Spinal cord (tissue), 9 donors: ENCODE measurements at regions not wholly inside any gene's neighbourhood (a gene's known extent, or its start where the extent isn't known, plus 50 kb on each side); places are given as distances from the start of the nearest gene placed in this dataset.

Experiments
- DNase-seq, 6 donors: peaks; one replicate each; pipeline versions ENCODE4 v3.0.0 to v3.0.0-alpha.2; 2013 to 2015; ENCODE audit warnings: low spot score in 6 of 6, low read depth in 4 of 6
- H3K27ac ChIP-seq: one replicate; pipeline ENCODE4 v1.5.1; 2013; ENCODE audit warnings: low read depth, low read length, control low read depth
- H3K27me3 ChIP-seq: one replicate; pipeline ENCODE4 v1.6.1; 2013; ENCODE audit warnings: low read length; ENCODE audit not compliant: control insufficient read depth, insufficient read depth
- H3K36me3 ChIP-seq: one replicate; pipeline ENCODE4 v1.6.1; 2013; ENCODE audit warnings: low read length; ENCODE audit not compliant: control insufficient read depth, insufficient read depth
- H3K4me1 ChIP-seq: one replicate; pipeline ENCODE4 v1.6.1; 2013; ENCODE audit warnings: low read length; ENCODE audit not compliant: control insufficient read depth, insufficient read depth
- H3K4me3 ChIP-seq: one replicate; pipeline ENCODE4 v1.5.1; 2013; ENCODE audit warnings: low read depth, low read length, control low read depth
- H3K9me3 ChIP-seq: one replicate; pipeline ENCODE4 v1.6.1; 2013; ENCODE audit warnings: low read length; ENCODE audit not compliant: control insufficient read depth, insufficient read depth
- WGBS: methylation state at CpG from one replicate; pipeline ENCODE4 v1.1.5; 2013; ENCODE audit warnings: missing lambda C conversion rate; ENCODE audit not compliant: insufficient coverage; 5-methylcytosine and 5-hydroxymethylcytosine counted together
- donor health status: healthy.

DNA sequence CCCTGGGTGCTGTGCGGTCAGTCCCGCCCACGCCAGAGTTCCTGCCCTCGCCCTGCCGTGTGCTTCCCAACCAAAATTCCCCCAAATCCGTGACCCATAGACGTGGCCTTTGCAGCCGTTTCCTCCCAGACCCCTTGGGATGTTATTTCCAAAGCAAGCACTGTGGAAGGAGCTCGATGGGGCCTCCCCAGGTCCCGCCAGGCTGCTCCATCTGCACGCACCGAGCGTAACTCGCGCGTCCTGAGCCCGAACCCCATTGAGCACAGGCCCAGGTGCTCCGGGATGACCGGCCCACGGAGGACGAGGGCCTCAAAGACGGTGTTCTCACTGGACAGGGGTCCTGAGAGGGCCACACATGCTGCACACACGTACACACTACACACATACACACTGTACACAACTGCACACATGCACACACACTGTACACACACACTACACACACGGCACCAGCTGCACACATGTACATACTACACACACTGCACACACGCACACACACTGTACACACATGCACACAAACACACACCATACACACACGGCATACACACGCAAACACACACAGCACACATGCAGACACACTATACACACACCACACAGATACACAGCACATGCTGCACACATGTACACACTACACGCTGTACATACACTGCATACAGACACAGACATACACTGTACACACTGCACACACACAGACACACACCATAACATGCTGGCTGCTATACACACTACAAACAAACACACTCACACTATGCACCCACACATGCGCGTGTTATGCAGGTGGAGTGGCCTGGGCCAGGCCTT is 431.2 kb upstream of the SALL3 start:
- H3K27ac ChIP-seq = no peak overlapping the region
- 96% methylated on average over 29 of the region's 30 CpGs for WGBS

DNA sequence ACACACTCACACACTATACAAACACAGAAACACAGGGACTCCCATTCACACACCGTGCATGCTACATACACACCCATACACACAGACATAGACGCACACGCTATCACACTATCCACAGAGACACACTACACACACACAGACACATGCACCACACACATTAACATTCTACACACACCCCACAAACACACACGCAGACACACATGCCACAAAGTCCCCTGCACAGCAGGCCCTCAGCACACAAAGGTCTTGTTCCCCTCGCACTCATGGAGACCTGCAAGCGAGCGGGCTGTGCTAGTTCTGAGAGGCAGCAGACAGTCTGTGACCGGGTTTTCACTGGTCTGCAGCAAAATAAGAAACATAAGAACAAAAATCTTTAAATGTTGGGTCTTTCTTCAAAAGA is 429.6 kb upstream of the SALL3 start:
- Histone ChIP-seq H3K27ac (no peak overlapping the region), H3K9me3 (peaks cover 3% of the 10 kb centered on the region), H3K27me3 (no peaks in the 10 kb centered on the region), H3K36me3 (no peaks in the 10 kb centered on the region), H3K4me1 (no peaks in the 10 kb centered on the region), H3K4me3 (no peak overlapping the region)
- WGBS = 67% methylated on average over 4 of the region's 8 CpGs
- DNase-seq = no peak

More for the DNA sequence above, 431.2 kb upstream of the SALL3 start:
- no peak for DNase-seq
- Histone ChIP-seq H3K4me1 (no peaks in the 10 kb centered on the region), H3K4me3 (no peak overlapping the region), H3K9me3 (no peaks in the 10 kb centered on the region), H3K27me3 (no peaks in the 10 kb centered on the region), H3K36me3 (no peaks in the 10 kb centered on the region)

DNA sequence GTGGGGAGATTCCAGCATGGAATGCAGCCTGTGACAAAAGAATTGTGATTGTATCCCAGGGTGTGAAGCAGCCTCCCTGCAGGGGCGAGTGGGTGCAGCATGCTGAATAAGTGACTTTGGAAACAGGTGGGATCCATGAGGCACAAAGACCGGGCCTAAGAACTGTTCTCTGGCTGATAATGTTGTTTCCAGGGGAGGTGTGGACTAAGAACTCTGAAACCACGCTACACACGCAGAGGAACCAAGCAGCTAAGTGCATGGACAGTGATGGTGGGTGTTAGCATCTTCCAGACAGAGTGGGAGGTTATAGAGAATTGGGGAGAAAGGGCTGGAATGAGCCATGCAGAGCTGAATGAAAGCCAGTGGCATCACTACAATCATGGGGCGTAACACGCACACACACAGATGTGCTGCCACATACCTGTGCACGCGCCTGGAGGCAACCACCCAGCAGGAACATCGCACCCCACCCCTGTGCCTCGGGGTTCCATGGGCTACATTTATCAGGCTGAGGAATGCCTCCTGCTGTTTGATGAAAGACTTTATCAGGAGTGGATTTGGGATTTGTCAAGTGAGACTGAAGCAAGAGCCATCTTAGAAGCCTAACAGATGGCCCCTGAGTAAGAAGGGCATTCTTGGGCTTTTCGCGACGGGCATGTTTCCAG is 424.5 kb upstream of the SALL3 start:
- no peak for DNase-seq
- 96% methylated on average over 13 of the region's 13 CpGs for WGBS
- Histone ChIP-seq H3K27ac (no peak overlapping the region), H3K9me3 (peaks cover 4% of the 10 kb centered on the region), H3K27me3 (no peaks in the 10 kb centered on the region), H3K36me3 (no peaks in the 10 kb centered on the region), H3K4me3 (no peak overlapping the region), H3K4me1 (no peaks in the 10 kb centered on the region)

DNA sequence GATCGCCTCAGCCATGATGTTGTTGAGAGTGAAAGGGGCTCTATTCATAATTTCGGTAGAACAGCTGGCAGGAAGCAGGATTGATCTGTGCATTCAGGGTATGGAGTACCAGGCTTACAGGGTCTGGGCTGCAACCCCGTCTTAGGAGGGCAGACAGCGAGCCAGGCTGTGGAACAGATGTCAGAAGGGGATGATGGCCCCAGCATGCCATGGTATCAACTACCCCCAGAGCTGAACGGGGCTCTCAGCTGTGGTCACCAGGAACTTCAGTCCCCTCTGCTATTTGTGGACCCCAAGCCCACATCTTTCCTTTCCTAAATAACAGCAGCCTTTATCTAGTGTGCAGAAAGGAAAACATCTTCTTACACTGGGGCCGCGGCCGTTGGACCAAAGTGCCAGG is 422.2 kb upstream of the SALL3 start:
- WGBS = 84% methylated on average over 5 of the region's 8 CpGs
- DNase-seq = no peak
- Histone ChIP-seq H3K9me3 (peaks cover 4% of the 10 kb centered on the region), H3K4me3 (no peak overlapping the region), H3K4me1 (peaks cover 15% of the 10 kb centered on the region), H3K27me3 (no peaks in the 10 kb centered on the region), H3K36me3 (no peaks in the 10 kb centered on the region), H3K27ac (no peak overlapping the region)

DNA sequence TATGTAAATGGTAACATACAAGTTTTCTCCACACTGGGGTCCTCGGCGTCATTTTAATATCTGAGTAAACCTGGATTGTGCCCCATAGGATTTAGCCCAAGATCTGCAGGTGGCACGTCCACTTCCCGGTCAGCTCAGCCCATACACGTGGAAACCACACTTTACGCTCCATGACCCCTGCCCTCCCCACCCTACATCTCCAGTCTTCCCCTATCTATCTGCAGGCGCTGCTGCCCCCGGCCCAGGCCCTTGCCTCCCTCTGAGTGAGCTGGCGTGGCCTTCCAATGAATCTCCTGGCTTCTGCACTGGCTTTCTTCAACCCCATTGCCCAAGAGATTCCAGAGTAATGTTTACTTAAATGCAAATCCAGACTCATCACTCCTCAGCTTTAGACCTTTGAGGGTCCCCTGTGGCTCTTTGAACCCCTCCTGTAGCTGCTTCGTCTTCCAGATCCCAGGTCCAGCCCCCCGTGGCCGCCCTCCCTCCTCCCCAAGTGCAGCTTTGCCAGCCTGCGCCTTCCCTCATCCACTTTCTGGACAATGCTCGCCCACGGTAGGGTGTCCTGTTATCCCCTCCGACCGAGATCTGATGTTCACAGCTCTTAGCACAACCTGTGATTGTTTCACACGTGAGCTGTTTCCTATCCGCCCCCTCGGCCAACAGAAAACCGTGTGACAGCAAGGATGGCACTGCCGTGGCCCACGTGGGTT is 421.4 kb upstream of the SALL3 start:
- Histone ChIP-seq H3K27ac (no peak overlapping the region), H3K4me1 (peaks cover 23% of the 10 kb centered on the region), H3K36me3 (no peaks in the 10 kb centered on the region), H3K27me3 (no peaks in the 10 kb centered on the region), H3K9me3 (peaks cover 4% of the 10 kb centered on the region), H3K4me3 (no peak overlapping the region)
- WGBS = 92% methylated on average over 23 of the region's 23 CpGs
- no peak for DNase-seq

DNA sequence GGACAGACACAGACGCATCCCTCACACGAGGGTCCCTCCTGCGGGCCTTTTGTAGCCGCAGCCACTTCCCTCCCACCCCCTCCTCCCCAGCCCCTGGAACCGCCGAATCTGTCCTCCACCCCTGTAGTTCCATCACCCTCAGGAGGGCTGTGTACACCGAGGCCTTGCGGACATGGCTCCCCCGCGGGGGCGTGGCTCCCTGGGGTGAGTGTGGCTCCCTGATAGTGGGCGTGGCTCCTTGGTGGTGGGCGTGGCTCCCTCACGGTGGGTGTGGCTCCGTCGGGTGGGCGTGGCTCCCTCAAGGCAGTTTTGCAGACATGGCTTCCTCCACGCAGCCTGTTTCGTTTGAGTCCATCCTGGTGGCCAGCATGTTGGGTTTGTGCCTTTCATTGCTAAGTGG is 420.7 kb upstream of the SALL3 start:
- Histone ChIP-seq H3K9me3 (peaks cover 4% of the 10 kb centered on the region), H3K4me3 (no peak overlapping the region), H3K36me3 (no peaks in the 10 kb centered on the region), H3K27ac (no peak overlapping the region), H3K27me3 (no peaks in the 10 kb centered on the region), H3K4me1 (peaks cover 26% of the 10 kb centered on the region)
- 70% methylated on average over 15 of the region's 19 CpGs for WGBS
- DNase-seq = no peak

DNA sequence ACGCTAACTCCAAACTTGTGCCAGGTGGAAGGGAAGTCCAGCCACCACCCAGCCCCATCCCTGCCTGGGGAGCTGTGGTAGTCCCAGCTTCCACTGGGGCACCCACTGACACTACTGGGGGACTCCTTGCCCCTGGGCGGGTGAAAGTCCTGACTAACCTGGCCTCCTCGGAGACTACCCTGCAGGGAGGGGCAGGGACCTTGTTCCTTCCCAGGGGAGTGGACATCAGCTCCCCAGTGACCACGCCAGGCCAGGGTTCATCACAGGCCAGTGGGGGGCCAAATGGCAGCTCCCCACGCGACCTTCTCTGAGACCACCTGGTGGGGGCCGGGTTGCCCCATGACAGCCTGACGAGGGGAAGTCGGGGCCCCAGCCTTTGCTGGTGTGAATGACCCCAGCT is 420.0 kb upstream of the SALL3 start:
- H3K4me3 ChIP-seq = no peak overlapping the region
- H3K27me3 ChIP-seq = no peaks in the 10 kb centered on the region
- no peaks in the 10 kb centered on the region for H3K36me3 ChIP-seq
- DNase-seq = no peak
- 89% methylated on average over 9 of the region's 9 CpGs for WGBS
- H3K4me1 ChIP-seq = peaks cover 32% of the 10 kb centered on the region
- H3K9me3 ChIP-seq = peaks cover 4% of the 10 kb centered on the region
- no peak overlapping the region for H3K27ac ChIP-seq

DNA sequence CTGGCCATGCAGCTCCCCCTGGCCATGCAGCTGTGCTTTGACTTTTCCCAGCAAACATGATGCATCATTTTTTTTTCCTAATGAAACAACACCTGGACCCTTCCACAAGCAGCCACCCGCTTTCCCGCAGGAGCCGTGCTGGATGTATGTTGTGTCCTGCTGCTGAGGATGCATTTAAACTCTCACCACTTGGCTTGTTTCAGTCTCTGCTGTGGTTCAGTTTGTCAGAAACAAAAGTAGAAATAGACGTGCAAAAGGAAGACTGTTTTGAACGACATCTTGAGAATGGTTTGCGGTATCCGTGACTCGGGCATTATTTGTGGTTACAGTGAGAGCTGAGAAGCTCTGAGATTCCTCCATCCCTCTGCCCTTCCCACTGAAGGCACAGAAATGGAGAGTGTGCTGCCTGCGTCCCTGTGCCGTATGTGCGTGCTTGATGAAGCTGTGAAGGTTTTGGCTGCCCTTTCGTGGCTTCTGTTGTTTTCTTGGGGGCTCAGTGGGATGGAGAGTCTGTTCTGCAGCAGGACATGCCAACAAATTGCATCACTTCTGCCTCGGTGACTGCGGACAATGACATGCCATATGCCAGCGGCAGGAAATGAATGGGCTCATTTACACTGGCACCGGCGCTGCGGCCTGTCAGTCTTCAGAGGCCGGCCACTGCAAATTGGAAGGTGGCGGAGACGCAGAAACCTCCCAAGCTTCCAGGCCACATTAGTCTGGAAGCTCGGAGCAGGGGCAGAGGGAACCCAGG is 417.7 kb upstream of the SALL3 start:
- peaks cover 35% of the 10 kb centered on the region for H3K4me1 ChIP-seq
- DNase-seq = peak in 5 of 6 donors; percentile 47 to 93 (median 59)
- H3K27me3 ChIP-seq = no peaks in the 10 kb centered on the region
- H3K9me3 ChIP-seq = no peaks in the 10 kb centered on the region
- H3K36me3 ChIP-seq = no peaks in the 10 kb centered on the region
- peak overlapping the region; percentile 44 for H3K27ac ChIP-seq
- no peak overlapping the region for H3K4me3 ChIP-seq
- WGBS = 24% methylated on average over 20 of the region's 22 CpGs

DNA sequence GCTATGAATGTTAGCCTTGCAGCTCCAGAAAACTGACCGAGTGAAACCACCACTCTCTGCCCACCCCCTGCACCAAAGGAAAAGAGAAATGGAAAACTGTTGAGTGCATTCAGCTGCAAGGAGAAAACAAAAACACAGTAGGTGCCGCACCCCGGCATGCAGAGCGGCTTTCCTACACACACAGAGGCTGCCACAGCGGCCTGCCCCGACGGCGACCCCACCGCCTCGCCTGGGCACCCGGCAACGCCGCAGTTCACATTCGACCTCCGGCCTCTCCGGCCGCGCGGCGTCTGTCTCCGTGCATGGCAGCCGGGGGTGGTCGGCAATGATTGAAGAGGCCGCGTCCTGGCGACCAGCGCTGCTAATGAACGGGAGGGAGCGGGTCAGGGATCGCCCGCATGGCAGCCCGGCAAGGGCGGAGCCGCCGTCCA is 417.1 kb upstream of the SALL3 start:
- no peak overlapping the region for H3K4me3 ChIP-seq
- no peaks in the 10 kb centered on the region for H3K36me3 ChIP-seq
- no peaks in the 10 kb centered on the region for H3K27me3 ChIP-seq
- 23% methylated on average over 32 of the region's 35 CpGs for WGBS
- peaks cover 35% of the 10 kb centered on the region for H3K4me1 ChIP-seq
- no peak for DNase-seq
- H3K27ac ChIP-seq = peak overlapping the region; percentile 44
- H3K9me3 ChIP-seq = no peaks in the 10 kb centered on the region
